ENCODE measurements at regions not wholly inside any gene's neighbourhood (a gene's known extent, or its start where the extent isn't known, plus 50 kb on each side); places are given as distances from the start of the nearest gene placed in this dataset.
"Not testable (repeated sequence)": the region's sequence is repeated elsewhere in the genome, so short reads cannot be mapped to it uniquely, and the experiment has no call there.

DNA sequence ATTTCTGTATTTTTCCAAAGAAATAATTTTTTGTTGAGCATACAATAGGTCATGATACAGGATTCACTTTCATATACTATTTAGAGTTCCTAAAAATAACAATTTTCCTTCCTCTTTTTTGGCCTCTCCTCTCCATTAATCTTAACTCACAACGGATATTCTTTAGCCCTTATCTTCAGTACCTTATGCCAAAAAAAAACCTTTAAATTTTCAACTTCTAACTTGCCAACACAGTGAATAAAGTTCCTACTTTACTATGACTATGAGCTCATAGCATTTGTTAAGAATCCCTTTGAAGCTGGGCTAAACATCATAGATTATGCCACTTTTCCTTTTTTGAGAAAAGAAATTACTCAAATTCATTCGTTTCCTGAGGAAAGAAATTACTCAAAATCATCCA is 1095.5 kb downstream of the EPHA3 start:
- TF ChIP-seq, protein P1, sequence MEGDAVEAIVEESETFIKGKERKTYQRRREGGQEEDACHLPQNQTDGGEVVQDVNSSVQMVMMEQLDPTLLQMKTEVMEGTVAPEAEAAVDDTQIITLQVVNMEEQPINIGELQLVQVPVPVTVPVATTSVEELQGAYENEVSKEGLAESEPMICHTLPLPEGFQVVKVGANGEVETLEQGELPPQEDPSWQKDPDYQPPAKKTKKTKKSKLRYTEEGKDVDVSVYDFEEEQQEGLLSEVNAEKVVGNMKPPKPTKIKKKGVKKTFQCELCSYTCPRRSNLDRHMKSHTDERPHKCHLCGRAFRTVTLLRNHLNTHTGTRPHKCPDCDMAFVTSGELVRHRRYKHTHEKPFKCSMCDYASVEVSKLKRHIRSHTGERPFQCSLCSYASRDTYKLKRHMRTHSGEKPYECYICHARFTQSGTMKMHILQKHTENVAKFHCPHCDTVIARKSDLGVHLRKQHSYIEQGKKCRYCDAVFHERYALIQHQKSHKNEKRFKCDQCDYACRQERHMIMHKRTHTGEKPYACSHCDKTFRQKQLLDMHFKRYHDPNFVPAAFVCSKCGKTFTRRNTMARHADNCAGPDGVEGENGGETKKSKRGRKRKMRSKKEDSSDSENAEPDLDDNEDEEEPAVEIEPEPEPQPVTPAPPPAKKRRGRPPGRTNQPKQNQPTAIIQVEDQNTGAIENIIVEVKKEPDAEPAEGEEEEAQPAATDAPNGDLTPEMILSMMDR (IDR thresholded peaks at IDR 0.05): not testable (repeated sequence)
- not testable (repeated sequence) for TF ChIP-seq EZH2 (IDR thresholded peaks at IDR 0.05; ENCODE audit: borderline replicate concordance, insufficient read depth, low read depth, low read length, poor library complexity, severe bottlenecking)
